ENCODE measurements at regions not wholly inside any gene's neighbourhood (a gene's known extent, or its start where the extent isn't known, plus 50 kb on each side); places are given as distances from the start of the nearest gene placed in this dataset.
A peak's percentile ranks its signal among the peaks of the same experiment; 100 is the strongest.

DNA sequence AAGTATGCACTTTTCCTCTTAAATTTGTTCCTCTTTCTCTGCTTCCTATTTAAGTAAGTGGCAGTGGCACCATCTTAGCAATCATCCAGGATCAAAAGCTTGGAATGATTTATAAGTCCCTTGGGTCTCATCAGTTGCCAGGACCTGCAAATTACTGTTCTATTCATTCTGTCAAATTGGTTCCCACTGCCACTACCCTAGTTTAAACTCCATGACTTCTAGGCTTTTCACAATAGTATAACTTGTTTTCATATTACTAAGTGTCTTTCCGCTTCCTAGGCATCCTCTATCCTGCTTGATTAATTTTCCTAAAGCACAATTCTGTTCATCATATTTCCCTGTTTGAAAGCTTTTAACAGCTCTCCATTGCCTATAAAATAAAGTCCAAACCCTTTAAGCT, 363.9 kb upstream of the MEF2C start:
- DNase-seq (ENCODE audit: low read depth) (no peak), FAIRE-seq (no peak)
- no peak overlapping the region for H3K27ac ChIP-seq (ENCODE audit: low read depth, low read length)
- H3K27me3 Mint-ChIP-seq (ENCODE audit: low read depth, unreplicated experiment): no peaks in the 10 kb centered on the region
- H3K4me3 ChIP-seq (ENCODE audit: insufficient read depth, low read depth, low read length): no peak overlapping the region
- H3K4me1 ChIP-seq (ENCODE audit: insufficient read depth, low read length): no peaks in the 10 kb centered on the region
- no peak overlapping the region for H3K27ac Mint-ChIP-seq (ENCODE audit: unreplicated experiment)
- H3K4me1 Mint-ChIP-seq (ENCODE audit: low read depth, unreplicated experiment): peaks cover 6% of the 10 kb centered on the region
- H3K36me3 ChIP-seq (ENCODE audit: insufficient read depth, low read length): no peaks in the 10 kb centered on the region
- TF ChIP-seq EZH2 (IDR thresholded peaks at IDR 0.05; ENCODE audit: insufficient read depth, low read length): no peak
- TF ChIP-seq, protein P1, sequence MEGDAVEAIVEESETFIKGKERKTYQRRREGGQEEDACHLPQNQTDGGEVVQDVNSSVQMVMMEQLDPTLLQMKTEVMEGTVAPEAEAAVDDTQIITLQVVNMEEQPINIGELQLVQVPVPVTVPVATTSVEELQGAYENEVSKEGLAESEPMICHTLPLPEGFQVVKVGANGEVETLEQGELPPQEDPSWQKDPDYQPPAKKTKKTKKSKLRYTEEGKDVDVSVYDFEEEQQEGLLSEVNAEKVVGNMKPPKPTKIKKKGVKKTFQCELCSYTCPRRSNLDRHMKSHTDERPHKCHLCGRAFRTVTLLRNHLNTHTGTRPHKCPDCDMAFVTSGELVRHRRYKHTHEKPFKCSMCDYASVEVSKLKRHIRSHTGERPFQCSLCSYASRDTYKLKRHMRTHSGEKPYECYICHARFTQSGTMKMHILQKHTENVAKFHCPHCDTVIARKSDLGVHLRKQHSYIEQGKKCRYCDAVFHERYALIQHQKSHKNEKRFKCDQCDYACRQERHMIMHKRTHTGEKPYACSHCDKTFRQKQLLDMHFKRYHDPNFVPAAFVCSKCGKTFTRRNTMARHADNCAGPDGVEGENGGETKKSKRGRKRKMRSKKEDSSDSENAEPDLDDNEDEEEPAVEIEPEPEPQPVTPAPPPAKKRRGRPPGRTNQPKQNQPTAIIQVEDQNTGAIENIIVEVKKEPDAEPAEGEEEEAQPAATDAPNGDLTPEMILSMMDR (IDR thresholded peaks at IDR 0.05; ENCODE audit: insufficient read depth, low read depth, low read length): no peak
- no peaks in the 10 kb centered on the region for H3K27me3 ChIP-seq (ENCODE audit: insufficient read depth, low read length)
- H3K9ac ChIP-seq (ENCODE audit: low read length): no peak overlapping the region
- no peaks in the 10 kb centered on the region for H3K79me2 ChIP-seq (ENCODE audit: insufficient read depth, low read length)
- no peak overlapping the region for H2AFZ ChIP-seq (ENCODE audit: low read depth, low read length)
- no peak overlapping the region for H3K4me2 ChIP-seq (ENCODE audit: low read length)
- no peaks in the 10 kb centered on the region for H3K9me3 Mint-ChIP-seq (ENCODE audit: unreplicated experiment)
- no peak overlapping the region for H3K4me3 Mint-ChIP-seq (ENCODE audit: unreplicated experiment)
- no peaks in the 10 kb centered on the region for H3K36me3 Mint-ChIP-seq (ENCODE audit: low read depth, unreplicated experiment)
- no peaks in the 10 kb centered on the region for H3K9me3 ChIP-seq (ENCODE audit: insufficient read depth, low read depth, low read length)
- no peaks in the 10 kb centered on the region for H4K20me1 ChIP-seq (ENCODE audit: insufficient read depth, low read length)

DNA sequence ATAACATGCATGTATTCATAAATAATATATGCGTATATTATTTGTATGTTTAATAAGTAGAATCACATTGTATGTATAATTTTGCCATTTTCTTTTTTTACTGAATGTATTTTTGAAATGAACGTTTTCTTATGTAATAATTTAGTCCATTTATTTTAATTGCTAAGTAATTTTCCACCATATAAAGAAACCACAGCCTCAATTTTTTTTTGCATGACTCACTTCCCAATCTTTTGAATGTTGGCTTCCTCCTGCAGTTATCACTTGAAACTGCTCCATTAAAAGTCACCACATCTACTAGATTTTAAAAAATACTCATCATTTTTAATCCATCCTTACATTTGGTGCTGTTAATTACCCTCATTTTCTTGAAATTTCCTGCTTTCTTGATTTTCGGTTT, 363.3 kb upstream of the MEF2C start:
- H3K36me3 ChIP-seq (ENCODE audit: insufficient read depth, low read length): no peaks in the 10 kb centered on the region
- H3K9me3 ChIP-seq (ENCODE audit: insufficient read depth, low read depth, low read length): no peaks in the 10 kb centered on the region
- TF ChIP-seq, protein P1 (IDR thresholded peaks at IDR 0.05; ENCODE audit: insufficient read depth, low read depth, low read length): no peak
- no peak for TF ChIP-seq EZH2 (IDR thresholded peaks at IDR 0.05; ENCODE audit: insufficient read depth, low read length)
- no peaks in the 10 kb centered on the region for H3K4me1 ChIP-seq (ENCODE audit: insufficient read depth, low read length)
- Mint-ChIP-seq H3K36me3 (ENCODE audit: low read depth, unreplicated experiment) (no peaks in the 10 kb centered on the region), H3K27ac (ENCODE audit: unreplicated experiment) (no peak overlapping the region), H3K27me3 (ENCODE audit: low read depth, unreplicated experiment) (no peaks in the 10 kb centered on the region), H3K9me3 (ENCODE audit: unreplicated experiment) (no peaks in the 10 kb centered on the region), H3K4me1 (ENCODE audit: low read depth, unreplicated experiment) (peaks cover 6% of the 10 kb centered on the region), H3K4me3 (ENCODE audit: unreplicated experiment) (no peak overlapping the region)
- no peak overlapping the region for H3K27ac ChIP-seq (ENCODE audit: low read depth, low read length)
- DNase-seq (ENCODE audit: low read depth) (peak; percentile 51), FAIRE-seq (no peak)
- H3K79me2 ChIP-seq (ENCODE audit: insufficient read depth, low read length): no peaks in the 10 kb centered on the region
- H3K4me3 ChIP-seq (ENCODE audit: insufficient read depth, low read depth, low read length): no peak overlapping the region
- H2AFZ ChIP-seq (ENCODE audit: low read depth, low read length): no peak overlapping the region
- H3K9ac ChIP-seq (ENCODE audit: low read length): no peak overlapping the region
- no peaks in the 10 kb centered on the region for H4K20me1 ChIP-seq (ENCODE audit: insufficient read depth, low read length)
- H3K27me3 ChIP-seq (ENCODE audit: insufficient read depth, low read length): no peaks in the 10 kb centered on the region
- no peak overlapping the region for H3K4me2 ChIP-seq (ENCODE audit: low read length)

DNA sequence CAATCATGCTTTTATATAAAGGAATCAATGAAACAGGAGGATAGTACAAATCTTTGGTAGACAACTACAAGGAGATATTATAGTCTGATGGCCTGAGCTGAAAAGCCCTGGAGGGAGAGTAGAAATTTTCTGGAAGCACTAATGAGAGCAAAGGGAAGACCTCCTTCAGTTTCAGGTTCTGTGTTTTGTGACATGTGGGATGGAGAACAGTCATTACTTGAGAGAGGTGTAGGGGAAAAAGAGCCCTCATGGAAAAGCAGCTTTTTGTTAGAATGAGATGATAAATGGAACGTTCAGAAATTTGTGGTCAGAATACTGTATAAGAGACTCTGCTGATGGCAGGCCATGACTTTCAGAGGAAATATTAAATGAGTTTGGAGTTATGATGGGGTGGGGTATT, 360.6 kb upstream of the MEF2C start:
- H3K27me3 Mint-ChIP-seq (ENCODE audit: low read depth, unreplicated experiment): no peaks in the 10 kb centered on the region
- H3K4me3 Mint-ChIP-seq (ENCODE audit: unreplicated experiment): no peak overlapping the region
- DNase-seq (ENCODE audit: low read depth) (no peak), FAIRE-seq (no peak)
- Histone ChIP-seq H2AFZ (ENCODE audit: low read depth, low read length) (no peak overlapping the region), H3K79me2 (ENCODE audit: insufficient read depth, low read length) (no peaks in the 10 kb centered on the region), H3K4me1 (ENCODE audit: insufficient read depth, low read length) (no peaks in the 10 kb centered on the region), H3K27ac (ENCODE audit: low read depth, low read length) (no peak overlapping the region), H3K9me3 (ENCODE audit: insufficient read depth, low read depth, low read length) (no peaks in the 10 kb centered on the region), H3K4me2 (ENCODE audit: low read length) (no peak overlapping the region), H3K36me3 (ENCODE audit: insufficient read depth, low read length) (no peaks in the 10 kb centered on the region), H4K20me1 (ENCODE audit: insufficient read depth, low read length) (no peaks in the 10 kb centered on the region), H3K27me3 (ENCODE audit: insufficient read depth, low read length) (no peaks in the 10 kb centered on the region), H3K9ac (ENCODE audit: low read length) (no peak overlapping the region), H3K4me3 (ENCODE audit: insufficient read depth, low read depth, low read length) (no peak overlapping the region)
- no peaks in the 10 kb centered on the region for H3K9me3 Mint-ChIP-seq (ENCODE audit: unreplicated experiment)
- TF ChIP-seq EZH2 (IDR thresholded peaks at IDR 0.05; ENCODE audit: insufficient read depth, low read length): no peak
- TF ChIP-seq, protein P1 (IDR thresholded peaks at IDR 0.05; ENCODE audit: insufficient read depth, low read depth, low read length): no peak
- H3K27ac Mint-ChIP-seq (ENCODE audit: unreplicated experiment): no peak overlapping the region
- no peaks in the 10 kb centered on the region for H3K36me3 Mint-ChIP-seq (ENCODE audit: low read depth, unreplicated experiment)
- H3K4me1 Mint-ChIP-seq (ENCODE audit: low read depth, unreplicated experiment): peaks cover 6% of the 10 kb centered on the region
